B cell (primary cell): ENCODE measurements at regions not wholly inside any gene's neighbourhood (a gene's known extent, or its start where the extent isn't known, plus 50 kb on each side); places are given as distances from the start of the nearest gene placed in this dataset. TPM values are rescaled to one million over a fixed set of nuclear protein-coding genes. Genes with fewer than 3 reads are reported as not detected.

Experiments
- ATAC-seq: fragments of 200-7000 bp; cut with Tn5 transposase; one replicate; pipeline ENCODE4 v1.10.0; 2021; ENCODE audit warnings: low read depth, mild to moderate bottlenecking, moderate number of reproducible peaks, moderate library complexity
- CTCF ChIA-PET: fragments of 350-600 bp; sonication (Branson Sonifier 250); formaldehyde crosslinking; loops from one replicate; lab custom pipeline; 2021; ENCODE audit warnings: antibody characterized with exemption, inconsistent platforms; lab: Charles Lee
- POLR2A ChIA-PET: fragments of 350-600 bp; sonication (Branson Sonifier 250); formaldehyde crosslinking; loops from one replicate; lab custom pipeline; 2021; ENCODE audit warnings: antibody characterized with exemption; lab: Charles Lee
- DNase-seq: peaks from one replicate; pipeline ENCODE4 v3.0.0; 2013
- H2AFZ ChIP-seq: 2 replicates; pipeline ENCODE4 v1.6.1; 2012; ENCODE audit warnings: mild to moderate bottlenecking, low read depth, low read length; ENCODE audit not compliant: insufficient read depth, poor library complexity, severe bottlenecking
- H3K27ac ChIP-seq, 2 donors: 1 replicate in 1 of 2; 2 replicates in 1 of 2; pipeline ENCODE4 v1.5.1; 2012 to 2013; ENCODE audit warnings: low read length in 2 of 2, mild to moderate bottlenecking in 2 of 2, moderate library complexity in 1 of 2
- H3K27me3 ChIP-seq, 4 experiments: fragments of 200-600 bp in 1 of 4; sonication (generic) in 1 of 4; replicated peaks in 1 of 4; 1 replicate in 2 of 4; 2 replicates in 2 of 4; pipeline versions ENCODE4 v1.6.1 to v1.7.0; 2013 to 2016; ENCODE audit warnings: low read length in 3 of 4, mild to moderate bottlenecking in 2 of 4, mixed read lengths in 1 of 4, moderate library complexity in 1 of 4; ENCODE audit not compliant: insufficient read depth in 4 of 4, control insufficient read depth in 3 of 4; ENCODE audit errors: control extremely low read depth in 1 of 4
- H3K36me3 ChIP-seq, 2 experiments: replicated peaks in 1 of 2; 1 replicate in 1 of 2; 2 replicates in 1 of 2; pipeline versions ENCODE4 v1.6.1 to v1.7.1; 2013; ENCODE audit warnings: low read length in 1 of 2; ENCODE audit not compliant: insufficient read depth in 2 of 2, control insufficient read depth in 1 of 2; ENCODE audit errors: control extremely low read depth in 1 of 2, extremely low read depth in 1 of 2
- H3K4me1 ChIP-seq, 2 donors: fragments of 200-600 bp in 1 of 2; sonication (generic) in 1 of 2; 1 replicate in 1 of 2; 2 replicates in 1 of 2; pipeline versions ENCODE4 v1.5.1 to v1.6.1; 2013 to 2017; ENCODE audit warnings: low read length in 2 of 2; ENCODE audit not compliant: control insufficient read depth in 2 of 2, insufficient read depth in 2 of 2
- H3K4me2 ChIP-seq: replicated peaks from 2 replicates; pipeline ENCODE3; 2012; ENCODE audit warnings: mild to moderate bottlenecking, low read depth, low read length; ENCODE audit not compliant: poor library complexity, severe bottlenecking
- H3K4me3 ChIP-seq, 5 experiments: fragments of 200-600 bp in 1 of 5; sonication (generic) in 1 of 5; 1 replicate in 3 of 5; 2 replicates in 2 of 5; pipeline versions ENCODE4 v1.5.1 to v1.7.0; 2011 to 2016; ENCODE audit warnings: low read length in 4 of 5, mild to moderate bottlenecking in 4 of 5, low read depth in 2 of 5, control low read depth in 1 of 5, moderate library complexity in 1 of 5; ENCODE audit not compliant: insufficient read depth in 1 of 5; ENCODE audit errors: control extremely low read depth in 1 of 5, extremely low read depth in 1 of 5
- H3K79me2 ChIP-seq: fragments of 200-600 bp; sonication (generic); one replicate; pipeline ENCODE4 v1.6.0; 2016; ENCODE audit warnings: low read length; ENCODE audit not compliant: control insufficient read depth, insufficient read depth
- H3K9ac ChIP-seq: fragments of 200-600 bp; sonication (generic); 2 replicates; pipeline ENCODE4 v1.6.1; 2017; ENCODE audit warnings: mild to moderate bottlenecking, low read length, moderate library complexity
- H3K9me3 ChIP-seq, 3 donors: one replicate each; pipeline versions ENCODE4 v1.6.1 to v1.7.1; 2013; ENCODE audit warnings: low read length in 2 of 3; ENCODE audit not compliant: control insufficient read depth in 2 of 3, insufficient read depth in 1 of 3; ENCODE audit errors: control extremely low read depth in 1 of 3
- H4K20me1 ChIP-seq: 2 replicates; pipeline ENCODE4 v1.6.0; 2012; ENCODE audit warnings: mild to moderate bottlenecking, low read length; ENCODE audit not compliant: insufficient read depth, control insufficient read depth, poor library complexity, severe bottlenecking
- H3K27ac Mint-ChIP-seq: one replicate; pipeline ENCODE4 v1.8.0; 2021; ENCODE audit warnings: mixed read lengths
- H3K27me3 Mint-ChIP-seq: one replicate; pipeline ENCODE4 v1.8.0; 2021; ENCODE audit warnings: mixed read lengths
- H3K4me1 Mint-ChIP-seq: one replicate; pipeline ENCODE4 v1.8.0; 2021; ENCODE audit warnings: mixed read lengths
- H3K4me3 Mint-ChIP-seq: one replicate; pipeline ENCODE4 v1.8.0; 2021; ENCODE audit warnings: mixed read lengths
- H3K9me3 Mint-ChIP-seq: one replicate; pipeline ENCODE4 v1.8.0; 2022; ENCODE audit warnings: mixed read lengths; ENCODE audit not compliant: insufficient read depth
- EZH2 ChIP-seq: IDR thresholded peaks from 2 replicates; pipeline ENCODE4 v1.6.1; 2012; ENCODE audit warnings: borderline replicate concordance, low read depth, mild to moderate bottlenecking, moderate library complexity, low read length; ENCODE audit not compliant: insufficient read depth, poor library complexity, severe bottlenecking
- WGBS: methylation state at CpG from one replicate; pipeline ENCODE4 v1.1.5; 2013; ENCODE audit warnings: missing lambda C conversion rate; ENCODE audit not compliant: insufficient coverage; 5-methylcytosine and 5-hydroxymethylcytosine counted together
- intact Hi-C: fragments of 100-400 bp; cut with micrococcal nuclease; formaldehyde crosslinking; loops from one replicate; pipeline ENCODE4 v1.10.0; 2022
- small RNA-seq: library from RNA; depleted of rRNA; stranded (forward); fragments of <200 nt; gene quantifications from one replicate; pipeline ENCODE3, GENCODE V24; 2012; ENCODE audit warnings: low replicate concordance, low read depth; ENCODE audit not compliant: insufficient read length
- TF ChIP-seq, protein P1 (sequence below): fragments of 200-600 bp; IDR thresholded peaks from one replicate; pipeline ENCODE4 v1.8.0; 2022; ENCODE audit warnings: antibody characterized with exemption, mild to moderate bottlenecking

DNA sequence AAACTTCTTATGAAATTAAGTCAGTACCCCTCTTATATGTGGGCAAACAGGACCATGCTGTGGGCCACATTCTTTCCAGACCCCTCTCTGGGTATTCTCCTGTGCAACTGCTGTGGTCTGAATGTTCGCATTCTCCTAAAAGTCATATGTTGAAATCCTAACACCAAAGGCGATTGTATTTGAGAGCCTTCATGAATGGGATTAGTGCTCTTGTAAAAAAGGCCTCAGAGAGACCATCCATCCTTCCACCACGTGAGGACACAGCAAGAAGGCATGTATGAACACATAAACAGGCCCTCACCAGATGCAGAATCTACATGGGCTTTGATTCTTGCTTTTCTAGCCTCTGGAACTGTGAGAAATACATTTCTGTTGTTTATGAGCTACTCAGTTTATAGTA lies 68.0 kb upstream of the NAALADL2 start:
- Mint-ChIP-seq H3K4me3 (no peak overlapping the region), H3K27ac (no peak overlapping the region), H3K4me1 (no peaks in the 10 kb centered on the region), H3K9me3 (peaks cover 4% of the 10 kb centered on the region), H3K27me3 (no peaks in the 10 kb centered on the region)
- no peaks in the 10 kb centered on the region for H4K20me1 ChIP-seq
- H3K9me3 ChIP-seq = no peaks in the 10 kb centered on the region
- H3K4me1 ChIP-seq = no peaks in the 10 kb centered on the region
- no peak for DNase-seq
- intact Hi-C loops = no loop called here
- H3K4me3 ChIP-seq = no peak overlapping the region
- ATAC-seq = no peak
- no peak overlapping the region for H3K9ac ChIP-seq
- H2AFZ ChIP-seq = no peak overlapping the region
- H3K27me3 ChIP-seq = no peaks in the 10 kb centered on the region
- no peaks in the 10 kb centered on the region for H3K36me3 ChIP-seq
- no peak overlapping the region for H3K4me2 ChIP-seq
- ChIA-PET POLR2A (no interaction called here), CTCF (no interaction called here)
- no peak for TF ChIP-seq EZH2
- TF ChIP-seq, protein P1, sequence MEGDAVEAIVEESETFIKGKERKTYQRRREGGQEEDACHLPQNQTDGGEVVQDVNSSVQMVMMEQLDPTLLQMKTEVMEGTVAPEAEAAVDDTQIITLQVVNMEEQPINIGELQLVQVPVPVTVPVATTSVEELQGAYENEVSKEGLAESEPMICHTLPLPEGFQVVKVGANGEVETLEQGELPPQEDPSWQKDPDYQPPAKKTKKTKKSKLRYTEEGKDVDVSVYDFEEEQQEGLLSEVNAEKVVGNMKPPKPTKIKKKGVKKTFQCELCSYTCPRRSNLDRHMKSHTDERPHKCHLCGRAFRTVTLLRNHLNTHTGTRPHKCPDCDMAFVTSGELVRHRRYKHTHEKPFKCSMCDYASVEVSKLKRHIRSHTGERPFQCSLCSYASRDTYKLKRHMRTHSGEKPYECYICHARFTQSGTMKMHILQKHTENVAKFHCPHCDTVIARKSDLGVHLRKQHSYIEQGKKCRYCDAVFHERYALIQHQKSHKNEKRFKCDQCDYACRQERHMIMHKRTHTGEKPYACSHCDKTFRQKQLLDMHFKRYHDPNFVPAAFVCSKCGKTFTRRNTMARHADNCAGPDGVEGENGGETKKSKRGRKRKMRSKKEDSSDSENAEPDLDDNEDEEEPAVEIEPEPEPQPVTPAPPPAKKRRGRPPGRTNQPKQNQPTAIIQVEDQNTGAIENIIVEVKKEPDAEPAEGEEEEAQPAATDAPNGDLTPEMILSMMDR = no peak
- no peaks in the 10 kb centered on the region for H3K79me2 ChIP-seq
- WGBS = no CpG with 5 or more reads among the region's 3 CpGs
- H3K27ac ChIP-seq = no peak overlapping the region

DNA sequence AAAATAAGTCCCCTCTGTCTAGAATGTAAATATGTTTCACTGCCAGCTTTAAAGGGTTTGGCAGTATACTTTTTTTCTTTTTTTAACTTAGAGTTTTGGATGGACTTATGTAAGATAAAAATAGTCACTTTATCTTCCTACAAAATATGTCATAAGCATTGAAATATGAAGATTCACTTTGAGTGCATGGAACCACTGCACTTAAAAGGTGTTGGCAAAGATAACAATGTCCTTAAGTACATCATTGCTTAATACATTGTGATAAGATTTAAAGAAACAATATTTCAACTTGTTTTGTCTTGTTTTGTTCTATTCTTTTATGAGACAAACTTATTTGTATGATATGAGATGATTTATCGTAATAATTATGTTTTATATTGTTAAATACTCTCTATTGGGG lies 66.3 kb upstream of the NAALADL2 start:
- Mint-ChIP-seq H3K4me1 (no peaks in the 10 kb centered on the region), H3K27me3 (no peaks in the 10 kb centered on the region), H3K27ac (no peak overlapping the region), H3K9me3 (peaks cover 4% of the 10 kb centered on the region), H3K4me3 (no peak overlapping the region)
- no peaks in the 10 kb centered on the region for H3K4me1 ChIP-seq
- H4K20me1 ChIP-seq = no peaks in the 10 kb centered on the region
- intact Hi-C loops = no loop called here
- H3K36me3 ChIP-seq = no peaks in the 10 kb centered on the region
- no peak for DNase-seq
- H3K9ac ChIP-seq = no peak overlapping the region
- H3K27me3 ChIP-seq = no peaks in the 10 kb centered on the region
- POLR2A ChIA-PET = no interaction called here
- H3K4me2 ChIP-seq = no peak overlapping the region
- no CpG with 5 or more reads among the region's 1 CpG for WGBS
- no peak overlapping the region for H3K27ac ChIP-seq
- H2AFZ ChIP-seq = no peak overlapping the region
- TF ChIP-seq, protein P1 = no peak
- no peak for TF ChIP-seq EZH2
- no peaks in the 10 kb centered on the region for H3K79me2 ChIP-seq
- H3K4me3 ChIP-seq = no peak overlapping the region
- H3K9me3 ChIP-seq = no peaks in the 10 kb centered on the region
- CTCF ChIA-PET = no interaction called here
- no peak for ATAC-seq

Small RNA genes lying in the stretch of these regions (small RNA-seq; reads per million reads assigned to genes)
- gene RN7SKP40 = not detected
